ENCODE measurements at regions not wholly inside any gene's neighbourhood (a gene's known extent, or its start where the extent isn't known, plus 50 kb on each side); places are given as distances from the start of the nearest gene placed in this dataset.

DNA sequence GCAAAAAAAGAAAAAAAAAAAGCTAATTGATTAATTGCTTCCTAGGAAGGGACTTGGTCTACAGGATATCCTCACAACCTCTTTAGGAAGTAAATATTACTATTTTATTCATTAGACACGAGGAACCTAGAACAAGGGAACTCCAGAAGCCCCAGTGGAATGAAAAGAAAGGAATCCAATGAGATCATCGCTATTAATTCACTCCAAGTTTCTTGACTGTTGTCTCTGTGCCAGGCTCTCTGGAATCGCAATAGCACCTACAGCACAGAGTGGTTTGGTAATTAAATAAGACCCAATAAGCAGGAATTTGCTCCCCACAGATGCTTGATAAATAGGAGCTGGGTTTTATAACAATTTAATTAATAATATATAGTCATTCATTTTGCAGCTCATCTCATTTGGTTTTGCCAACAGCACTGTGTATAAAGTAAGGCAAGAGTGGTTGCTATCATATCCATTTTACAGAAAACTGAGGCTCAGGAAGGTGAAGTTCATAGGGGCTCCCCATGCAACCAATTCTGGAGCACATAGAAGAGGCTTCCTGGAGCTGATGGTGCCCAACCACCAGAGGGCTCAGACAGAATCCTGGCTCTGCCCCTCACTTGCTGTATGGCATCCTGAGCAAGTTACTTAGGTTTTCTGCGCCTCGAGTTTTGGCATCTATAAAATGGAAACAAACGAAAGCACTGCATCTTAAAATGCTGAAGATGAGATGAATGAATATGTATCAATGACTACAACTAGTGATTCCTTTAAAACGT, 420.2 kb downstream of the MED13L start:
- TF ChIP-seq, protein P1, sequence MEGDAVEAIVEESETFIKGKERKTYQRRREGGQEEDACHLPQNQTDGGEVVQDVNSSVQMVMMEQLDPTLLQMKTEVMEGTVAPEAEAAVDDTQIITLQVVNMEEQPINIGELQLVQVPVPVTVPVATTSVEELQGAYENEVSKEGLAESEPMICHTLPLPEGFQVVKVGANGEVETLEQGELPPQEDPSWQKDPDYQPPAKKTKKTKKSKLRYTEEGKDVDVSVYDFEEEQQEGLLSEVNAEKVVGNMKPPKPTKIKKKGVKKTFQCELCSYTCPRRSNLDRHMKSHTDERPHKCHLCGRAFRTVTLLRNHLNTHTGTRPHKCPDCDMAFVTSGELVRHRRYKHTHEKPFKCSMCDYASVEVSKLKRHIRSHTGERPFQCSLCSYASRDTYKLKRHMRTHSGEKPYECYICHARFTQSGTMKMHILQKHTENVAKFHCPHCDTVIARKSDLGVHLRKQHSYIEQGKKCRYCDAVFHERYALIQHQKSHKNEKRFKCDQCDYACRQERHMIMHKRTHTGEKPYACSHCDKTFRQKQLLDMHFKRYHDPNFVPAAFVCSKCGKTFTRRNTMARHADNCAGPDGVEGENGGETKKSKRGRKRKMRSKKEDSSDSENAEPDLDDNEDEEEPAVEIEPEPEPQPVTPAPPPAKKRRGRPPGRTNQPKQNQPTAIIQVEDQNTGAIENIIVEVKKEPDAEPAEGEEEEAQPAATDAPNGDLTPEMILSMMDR (IDR thresholded peaks at IDR 0.05; ENCODE audit: insufficient read depth, low read length, poor library complexity, severe bottlenecking): no peak
- no peak for DNase-seq (ENCODE audit: low read depth)
- no peaks in the 10 kb centered on the region for H3K27me3 ChIP-seq (ENCODE audit: control insufficient read depth, insufficient read depth, low read length)
- H3K36me3 ChIP-seq (ENCODE audit: control insufficient read depth, insufficient read depth, low read length): no peaks in the 10 kb centered on the region
- H3K4me3 ChIP-seq (ENCODE audit: low read depth, low read length): no peak overlapping the region

DNA sequence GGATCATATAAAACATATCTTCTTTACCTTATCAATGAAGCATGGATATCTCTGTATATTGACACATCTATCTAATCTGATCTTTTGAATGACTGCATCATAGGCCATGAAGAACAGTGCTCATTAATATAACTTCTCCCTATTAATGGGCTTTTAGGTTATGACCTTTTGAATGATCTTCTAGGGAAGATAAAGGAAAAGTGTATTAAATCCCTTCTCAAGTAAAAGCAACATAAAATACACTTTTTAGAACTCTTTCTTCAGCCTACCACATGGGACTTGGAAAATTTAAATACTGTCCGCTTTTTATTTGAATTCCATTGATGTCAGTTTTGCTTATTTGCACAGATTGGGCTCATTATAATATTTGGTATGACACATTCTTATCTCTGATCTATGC, 425.4 kb downstream of the MED13L start:
- DNase-seq (ENCODE audit: low read depth): no peak
- TF ChIP-seq, protein P1 (IDR thresholded peaks at IDR 0.05; ENCODE audit: insufficient read depth, low read length, poor library complexity, severe bottlenecking): no peak
- Histone ChIP-seq H3K4me3 (ENCODE audit: low read depth, low read length) (no peak overlapping the region), H3K36me3 (ENCODE audit: control insufficient read depth, insufficient read depth, low read length) (no peaks in the 10 kb centered on the region), H3K27me3 (ENCODE audit: control insufficient read depth, insufficient read depth, low read length) (no peaks in the 10 kb centered on the region)

DNA sequence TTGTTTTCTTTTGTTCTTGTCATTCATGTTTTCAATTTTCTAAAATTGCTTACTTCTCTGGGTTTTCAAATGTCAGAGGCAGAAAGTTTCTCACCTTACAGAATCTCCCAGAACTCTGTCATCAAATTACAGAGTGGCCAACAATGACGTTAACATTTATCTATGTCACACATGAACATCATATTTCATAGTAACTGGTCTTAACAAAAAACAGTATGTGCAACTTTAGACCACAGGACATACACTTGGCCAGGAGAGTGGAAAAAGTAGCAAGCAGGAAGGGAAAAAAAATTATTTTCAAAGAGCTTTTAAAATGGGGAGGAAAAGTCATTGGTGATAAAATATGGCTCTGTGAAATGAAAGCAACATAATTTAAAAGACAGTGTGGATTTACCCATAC, 426.5 kb downstream of the MED13L start:
- no peak overlapping the region for H3K4me3 ChIP-seq (ENCODE audit: low read depth, low read length)
- no peaks in the 10 kb centered on the region for H3K36me3 ChIP-seq (ENCODE audit: control insufficient read depth, insufficient read depth, low read length)
- no peaks in the 10 kb centered on the region for H3K27me3 ChIP-seq (ENCODE audit: control insufficient read depth, insufficient read depth, low read length)
- TF ChIP-seq, protein P1 (IDR thresholded peaks at IDR 0.05; ENCODE audit: insufficient read depth, low read length, poor library complexity, severe bottlenecking): no peak
- DNase-seq (ENCODE audit: low read depth): no peak

DNA sequence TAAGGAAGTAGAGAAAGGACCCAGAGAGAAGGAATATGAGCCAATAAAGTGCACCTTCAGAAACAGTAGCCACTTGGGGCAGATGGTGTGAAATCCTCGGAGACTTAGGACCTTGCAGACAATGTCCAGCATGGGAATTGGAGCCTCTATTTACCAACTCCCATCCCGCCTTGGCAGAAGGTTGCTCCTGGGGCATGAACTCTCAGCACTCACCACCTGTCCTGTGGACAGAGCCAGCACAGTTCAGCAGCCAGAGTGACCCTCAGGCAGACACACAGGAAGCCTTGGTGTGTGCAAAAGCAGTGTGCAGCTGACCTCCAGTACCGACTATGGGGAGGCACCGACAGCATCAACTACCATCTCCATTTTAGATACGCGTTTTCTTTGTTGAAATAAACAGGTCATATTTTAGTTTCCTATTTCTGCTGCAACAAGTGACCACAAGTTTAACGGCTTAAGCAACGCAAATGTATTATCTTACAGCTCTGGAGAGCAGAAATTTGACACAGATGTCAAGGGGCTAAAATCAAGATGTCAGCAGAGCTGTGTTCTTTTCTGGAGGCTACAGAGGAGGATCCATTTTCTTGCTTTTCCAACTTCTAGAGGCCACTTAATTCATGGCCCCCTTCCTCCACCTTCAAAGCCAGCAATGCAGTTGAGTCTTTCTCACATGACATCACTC, 428.1 kb downstream of the MED13L start:
- H3K4me3 ChIP-seq (ENCODE audit: low read depth, low read length): no peak overlapping the region
- no peaks in the 10 kb centered on the region for H3K27me3 ChIP-seq (ENCODE audit: control insufficient read depth, insufficient read depth, low read length)
- no peaks in the 10 kb centered on the region for H3K36me3 ChIP-seq (ENCODE audit: control insufficient read depth, insufficient read depth, low read length)
- TF ChIP-seq, protein P1 (IDR thresholded peaks at IDR 0.05; ENCODE audit: insufficient read depth, low read length, poor library complexity, severe bottlenecking): no peak
- DNase-seq (ENCODE audit: low read depth): no peak

DNA sequence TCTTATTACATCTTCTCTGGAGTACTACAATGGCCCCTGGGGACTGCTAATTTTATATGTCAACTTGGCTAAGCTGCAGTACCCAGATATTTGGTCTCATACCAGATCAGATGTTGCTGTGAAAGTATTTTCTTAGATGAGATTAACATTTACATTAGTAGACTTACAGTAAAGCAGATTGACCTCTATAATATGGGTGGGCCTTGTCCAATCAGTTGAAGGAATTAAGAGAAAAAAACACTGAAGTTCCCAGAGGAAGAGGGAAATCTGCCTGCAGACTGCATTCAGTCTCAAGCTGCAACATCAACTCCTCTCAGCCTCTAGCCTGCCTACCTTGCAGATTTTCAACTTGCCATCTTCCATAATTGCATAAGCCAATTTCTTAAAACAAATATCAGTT, 430.1 kb downstream of the MED13L start:
- TF ChIP-seq, protein P1 (IDR thresholded peaks at IDR 0.05; ENCODE audit: insufficient read depth, low read length, poor library complexity, severe bottlenecking): no peak
- H3K4me3 ChIP-seq (ENCODE audit: low read depth, low read length): no peak overlapping the region
- H3K36me3 ChIP-seq (ENCODE audit: control insufficient read depth, insufficient read depth, low read length): no peaks in the 10 kb centered on the region
- DNase-seq (ENCODE audit: low read depth): no peak
- H3K27me3 ChIP-seq (ENCODE audit: control insufficient read depth, insufficient read depth, low read length): no peaks in the 10 kb centered on the region

Measured in kidney epithelial cell (primary cell).